GM18870 (cell line): ENCODE measurements at regions not wholly inside any gene's neighbourhood (a gene's known extent, or its start where the extent isn't known, plus 50 kb on each side); places are given as distances from the start of the nearest gene placed in this dataset.
"Not testable (repeated sequence)": the region's sequence is repeated elsewhere in the genome, so short reads cannot be mapped to it uniquely, and the experiment has no call there.

ENCODE experiments used
- ATAC-seq: cut with Tn5 transposase; IDR thresholded peaks from one replicate; pipeline ENCODE4 v1.9.1; 2021; ENCODE audit warnings: moderate library complexity; ENCODE audit not compliant: unreplicated experiment

DNA sequence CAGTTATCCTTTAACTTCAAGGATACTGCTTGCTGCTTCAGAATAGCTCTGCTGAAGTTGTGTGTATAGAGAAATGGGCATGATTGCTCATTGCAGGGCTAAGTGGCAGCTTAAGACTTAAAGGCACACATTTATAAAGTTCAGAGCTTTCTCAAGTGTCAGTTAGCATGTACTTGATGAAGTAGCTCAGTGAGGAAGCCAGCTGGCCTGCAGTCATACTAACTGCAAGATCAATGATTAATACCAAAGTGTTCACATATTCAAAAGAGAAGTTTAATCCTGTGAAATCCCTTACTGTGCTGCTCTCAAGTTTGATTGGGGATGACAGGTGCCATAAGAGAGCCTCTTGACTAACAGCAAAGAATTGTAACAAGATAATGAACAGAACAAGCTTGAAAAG, 483.4 kb upstream of the NUDT12 start:
- ATAC-seq, result no peak

DNA sequence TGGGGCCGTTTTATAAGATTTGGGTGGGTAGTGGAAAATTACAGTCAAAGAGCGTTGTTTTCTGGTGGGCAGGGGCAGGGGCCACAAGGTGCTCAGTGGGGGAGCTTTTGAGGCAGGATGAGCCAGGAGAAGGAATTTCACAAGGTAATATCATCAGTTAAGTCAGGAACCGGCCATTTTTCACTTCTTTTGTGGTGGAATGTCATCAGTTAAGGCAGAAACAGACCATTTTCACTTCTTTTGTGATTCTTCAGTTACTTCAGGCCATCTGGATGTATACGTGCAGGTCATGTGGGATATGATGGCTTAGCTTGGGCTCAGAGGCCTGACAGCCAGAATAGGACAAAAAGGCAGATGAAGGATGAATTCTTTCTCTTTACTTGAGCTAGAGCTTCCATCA, 477.3 kb upstream of the NUDT12 start:
- ATAC-seq, result not testable (repeated sequence)

DNA sequence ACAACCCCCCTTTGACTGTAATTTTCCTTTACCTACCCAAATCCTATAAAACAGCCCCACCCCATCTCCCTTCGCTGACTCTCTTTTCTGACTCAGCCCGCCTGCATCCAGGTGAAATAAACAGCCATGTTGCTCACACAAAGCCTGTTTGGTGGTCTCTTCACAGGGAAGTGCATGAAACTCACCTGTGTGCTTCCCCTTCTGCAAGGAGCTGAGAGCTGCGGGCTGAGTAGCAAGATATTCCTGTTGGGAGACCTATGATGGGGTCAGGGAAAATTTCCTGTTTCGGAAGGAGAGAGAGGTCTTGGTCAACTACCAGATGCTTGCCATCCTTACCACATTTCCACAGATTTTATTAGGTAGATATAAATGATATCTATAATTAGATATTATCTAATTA, 474.5 kb upstream of the NUDT12 start:
- ATAC-seq, result not testable (repeated sequence)

DNA sequence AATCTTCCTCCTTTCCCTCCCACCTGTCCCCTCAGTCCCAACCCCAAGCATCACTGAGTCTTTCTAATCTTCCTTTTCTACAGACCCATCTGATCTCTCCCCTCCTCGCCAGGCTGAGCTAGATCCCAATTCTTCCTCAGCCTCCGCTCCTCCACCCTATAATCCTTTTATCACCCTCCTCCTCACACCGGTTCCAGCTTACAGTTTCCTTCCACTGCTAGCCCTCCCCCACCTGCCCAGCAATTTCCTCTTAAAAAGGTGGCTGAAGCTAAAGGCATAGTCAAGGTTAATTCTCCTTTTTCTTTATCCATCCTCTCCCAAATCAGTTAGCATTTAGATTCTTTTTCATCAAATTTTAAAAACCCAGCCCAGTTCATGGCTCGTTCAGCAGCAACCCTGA, 470.6 kb upstream of the NUDT12 start:
- not testable (repeated sequence) for ATAC-seq

DNA sequence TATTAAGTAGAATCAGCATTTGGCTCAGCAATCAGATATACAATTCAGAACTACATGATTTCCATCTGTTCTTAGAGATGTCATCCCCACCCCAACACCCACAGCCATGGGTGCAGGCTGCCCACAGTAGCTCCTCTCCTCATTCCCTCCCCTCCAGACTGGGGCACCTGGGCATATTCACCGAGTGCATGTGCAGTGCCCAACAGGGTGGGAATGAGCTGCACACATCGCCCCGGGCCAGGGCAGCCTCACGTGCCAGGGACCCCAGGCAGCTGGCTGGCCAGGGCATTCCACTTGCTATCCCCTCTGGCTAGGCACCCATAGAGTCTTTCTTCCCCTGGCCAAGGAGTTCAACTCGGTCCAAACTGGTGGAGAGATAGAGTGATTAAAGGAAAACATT, 461.9 kb upstream of the NUDT12 start:
- no peak for ATAC-seq

DNA sequence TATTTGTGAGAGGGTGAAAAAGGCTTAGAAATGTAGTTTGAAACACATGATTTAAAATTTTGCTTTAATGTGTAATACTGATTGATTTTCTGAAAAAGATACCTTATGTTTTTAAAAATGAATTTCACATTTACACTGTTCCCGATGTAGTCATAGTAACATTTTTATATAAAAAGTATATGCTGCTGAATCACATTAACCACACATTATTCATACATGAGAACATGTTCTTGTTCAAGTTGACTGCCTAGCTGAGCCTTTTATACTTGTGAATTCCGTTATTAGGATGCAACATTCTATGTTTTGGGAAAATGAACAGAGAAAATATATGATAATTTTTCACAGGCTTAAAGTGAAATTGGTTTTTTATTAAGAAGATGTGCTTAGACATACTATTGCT, 461.1 kb upstream of the NUDT12 start:
- ATAC-seq, result no peak

DNA sequence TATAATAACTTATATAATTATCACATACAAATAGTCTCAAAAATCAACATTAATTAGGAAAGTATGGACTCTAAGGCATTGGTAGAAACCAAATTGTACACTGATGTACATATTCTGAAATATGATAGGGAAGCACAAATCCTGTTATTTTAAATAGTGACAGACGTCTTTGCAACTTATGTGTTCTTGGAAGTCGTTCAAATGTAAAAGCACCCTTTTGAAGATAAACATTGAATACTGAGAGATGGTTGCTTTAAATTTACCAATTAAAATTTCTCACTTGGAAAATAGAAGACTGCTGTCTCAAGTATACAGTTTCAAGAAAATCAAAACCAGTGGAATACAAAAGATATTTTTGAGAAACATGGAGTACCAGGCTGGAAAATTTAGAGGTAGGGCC, 457.4 kb upstream of the NUDT12 start:
- ATAC-seq, result no peak

DNA sequence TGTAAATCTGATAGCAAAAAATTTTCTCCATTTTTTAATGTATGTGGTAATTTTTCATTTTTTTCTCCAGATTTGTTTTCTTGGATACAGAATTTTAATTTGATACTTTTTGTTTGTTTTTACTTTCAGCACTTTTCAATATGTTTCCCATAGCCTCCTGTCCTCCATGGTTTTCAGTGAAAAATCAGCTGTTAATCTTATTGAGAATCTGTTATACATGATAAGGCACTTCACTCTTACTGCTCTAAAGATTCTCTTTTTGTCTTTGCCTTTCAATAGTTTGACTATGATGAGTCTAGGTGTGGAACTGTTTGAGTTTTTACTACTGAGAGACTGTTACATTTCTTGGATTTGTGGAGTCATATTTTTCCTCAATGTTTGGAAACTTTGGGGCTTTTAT, 455.7 kb upstream of the NUDT12 start:
- ATAC-seq, result no peak

DNA sequence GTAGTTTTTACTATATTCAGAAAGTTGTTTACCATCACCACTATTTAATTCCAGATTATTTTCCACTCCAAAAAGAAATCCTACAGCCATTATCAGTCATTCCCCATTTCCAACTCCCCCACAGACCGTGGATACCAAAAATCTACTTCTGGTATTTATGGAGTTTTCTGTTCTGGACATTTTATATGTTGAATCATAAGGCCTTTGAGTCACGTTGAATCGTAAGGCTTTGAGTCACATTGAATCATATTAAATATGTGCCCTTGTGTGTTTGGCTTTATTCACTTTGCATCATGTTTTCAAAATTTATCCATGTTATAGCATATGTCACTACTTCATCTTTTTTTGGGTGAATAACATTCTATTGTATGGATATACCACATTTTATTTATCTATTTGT, 454.1 kb upstream of the NUDT12 start:
- no peak for ATAC-seq

DNA sequence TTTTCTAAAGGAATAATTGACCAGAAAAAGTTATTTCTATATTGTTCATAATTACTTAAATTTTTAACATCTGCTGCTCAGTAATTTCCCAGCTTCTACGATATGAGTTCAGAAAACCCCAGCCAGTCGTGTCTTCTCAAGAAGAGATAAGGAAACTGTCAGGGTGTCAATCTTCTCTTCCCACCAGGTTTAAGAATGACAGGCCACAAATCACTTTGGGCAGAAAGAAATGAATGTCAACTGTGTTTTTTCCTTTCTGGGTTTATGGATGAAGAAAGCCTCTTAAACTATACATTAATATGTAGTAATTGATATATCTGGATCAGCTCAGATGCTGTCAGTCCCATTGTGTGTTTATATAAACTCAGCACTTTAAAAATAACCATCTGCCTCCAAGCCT, 453.2 kb upstream of the NUDT12 start:
- no peak for ATAC-seq

DNA sequence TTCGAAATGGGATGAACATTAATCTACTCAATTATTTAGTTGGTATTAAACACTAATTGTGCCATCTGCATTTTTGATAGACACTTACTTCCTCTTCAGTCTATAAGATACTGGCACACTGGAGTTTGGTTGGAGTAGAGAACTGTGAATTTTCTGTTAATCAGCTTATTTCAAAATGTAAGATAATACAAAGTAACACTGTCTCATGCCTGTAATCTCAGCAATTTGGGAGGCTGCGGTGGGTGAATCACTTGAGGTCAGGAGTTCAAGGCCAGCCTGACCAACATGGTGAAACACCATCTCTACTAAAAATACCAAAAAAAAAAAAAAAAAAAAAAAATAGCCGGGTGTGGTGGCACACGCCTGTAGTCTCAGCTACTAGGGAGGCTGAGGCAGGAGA, 440.2 kb upstream of the NUDT12 start:
- ATAC-seq, result not testable (repeated sequence)

DNA sequence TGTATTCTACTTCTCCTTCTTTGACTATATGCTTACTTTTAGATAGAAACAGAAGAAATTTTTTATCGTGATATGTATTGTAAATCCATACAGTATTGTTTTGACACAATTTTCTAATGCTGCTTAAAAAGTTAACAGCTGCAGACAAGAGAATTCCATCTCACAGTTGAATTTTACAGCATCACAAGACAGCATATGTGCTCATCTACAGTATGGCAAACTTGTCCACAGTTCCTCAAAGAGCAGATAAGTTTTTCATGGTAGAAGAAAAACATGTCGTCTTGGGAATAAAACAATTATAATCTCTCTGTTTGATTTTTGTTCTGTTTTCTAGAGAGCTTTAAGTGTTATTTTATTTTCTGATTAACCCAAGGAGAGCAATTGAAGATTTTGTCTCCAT, 438.5 kb upstream of the NUDT12 start:
- no peak for ATAC-seq

DNA sequence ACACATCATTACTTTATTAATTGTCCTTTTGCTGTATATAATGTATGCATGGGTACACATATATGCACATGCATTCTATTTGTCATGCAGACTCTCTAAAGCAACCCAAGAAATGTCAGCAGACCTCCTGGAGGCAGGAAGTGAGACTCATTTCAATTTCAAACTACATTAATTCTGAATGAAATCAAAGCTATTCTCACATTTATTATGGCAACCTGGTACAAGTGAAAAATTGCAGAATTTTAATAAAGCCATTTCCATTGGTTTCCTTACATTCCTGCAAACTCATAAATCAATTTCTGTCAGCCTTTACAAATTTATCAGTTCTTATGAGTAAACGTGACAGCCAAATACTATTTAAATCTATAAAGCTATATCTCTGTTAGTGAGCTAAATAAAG, 430.4 kb upstream of the NUDT12 start:
- ATAC-seq, result no peak

DNA sequence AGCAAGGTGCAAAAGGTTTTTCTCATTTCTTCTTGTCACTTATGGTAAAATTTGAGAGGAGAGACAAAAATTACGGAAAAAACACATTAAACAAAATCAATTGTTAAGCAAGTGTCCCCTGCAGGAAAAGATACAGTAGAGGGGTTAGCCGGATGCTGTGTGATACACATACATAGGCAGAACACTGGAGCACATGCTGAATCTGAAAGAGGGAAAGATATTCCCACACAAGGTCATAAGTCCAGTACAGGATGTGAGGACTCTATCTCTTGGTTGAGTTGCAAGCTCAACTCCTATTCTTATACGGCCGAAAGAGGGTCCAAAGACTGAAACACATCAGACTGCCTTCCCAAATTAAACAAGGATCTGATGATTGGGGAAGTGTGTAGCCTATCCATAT, 427.5 kb upstream of the NUDT12 start:
- ATAC-seq, result no peak

DNA sequence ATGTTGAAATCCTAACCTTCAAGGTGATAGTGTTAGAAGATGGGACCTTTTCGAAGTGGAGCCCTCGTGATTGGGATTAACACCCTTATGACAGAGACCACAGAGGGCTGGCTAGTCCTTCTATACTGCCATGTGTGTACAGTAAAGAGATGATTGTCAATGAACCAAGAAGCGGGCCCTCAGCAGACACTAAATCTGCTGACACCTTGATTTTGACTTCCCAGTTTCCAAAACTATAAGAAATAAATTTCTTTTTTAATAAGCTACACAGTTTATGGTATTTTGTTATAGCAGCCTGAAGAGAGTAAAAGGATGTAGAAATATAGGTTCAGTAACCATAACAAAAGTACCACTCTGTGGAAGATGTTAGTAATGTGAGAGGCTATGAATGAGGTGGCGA, 419.0 kb upstream of the NUDT12 start:
- no peak for ATAC-seq

DNA sequence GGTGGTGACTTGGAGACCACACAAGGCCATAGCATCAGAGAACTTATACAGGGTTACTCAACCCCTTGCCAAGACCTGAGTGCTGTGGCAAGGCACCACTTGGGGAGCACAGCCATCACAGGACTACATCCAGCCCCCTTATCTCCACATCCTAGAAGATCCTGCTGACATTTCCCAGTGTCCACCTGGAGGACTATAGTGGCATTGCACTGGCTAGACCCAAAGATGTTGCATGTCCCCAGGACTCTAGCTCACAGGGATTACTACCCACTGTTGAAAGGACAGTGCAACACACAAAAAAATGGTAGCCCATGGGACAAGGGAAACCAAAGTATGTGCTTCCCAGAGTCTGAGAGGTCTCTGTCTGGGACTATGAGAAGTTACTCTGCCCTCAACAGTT, 411.1 kb upstream of the NUDT12 start:
- no peak for ATAC-seq

DNA sequence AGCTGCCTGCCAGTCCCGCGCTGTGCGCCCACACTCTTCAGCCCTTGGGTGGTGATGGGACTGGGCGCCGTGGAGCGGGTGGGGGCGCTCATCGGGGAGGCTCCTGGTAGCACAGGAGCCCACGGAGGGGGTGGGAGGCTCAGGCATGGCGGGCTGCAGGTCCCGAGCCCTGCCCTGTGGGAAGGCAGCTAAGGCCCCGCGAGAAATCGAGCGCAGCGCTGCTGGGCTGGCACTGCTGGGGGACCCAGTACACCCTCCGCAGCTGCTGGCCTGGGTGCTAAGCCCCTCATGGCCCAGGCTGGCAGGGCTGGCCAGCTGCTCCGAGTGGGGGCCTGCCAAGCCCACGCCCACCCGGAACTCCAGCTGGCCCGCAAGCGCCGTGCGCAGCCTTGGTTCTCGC, 403.7 kb upstream of the NUDT12 start:
- ATAC-seq, result not testable (repeated sequence)

DNA sequence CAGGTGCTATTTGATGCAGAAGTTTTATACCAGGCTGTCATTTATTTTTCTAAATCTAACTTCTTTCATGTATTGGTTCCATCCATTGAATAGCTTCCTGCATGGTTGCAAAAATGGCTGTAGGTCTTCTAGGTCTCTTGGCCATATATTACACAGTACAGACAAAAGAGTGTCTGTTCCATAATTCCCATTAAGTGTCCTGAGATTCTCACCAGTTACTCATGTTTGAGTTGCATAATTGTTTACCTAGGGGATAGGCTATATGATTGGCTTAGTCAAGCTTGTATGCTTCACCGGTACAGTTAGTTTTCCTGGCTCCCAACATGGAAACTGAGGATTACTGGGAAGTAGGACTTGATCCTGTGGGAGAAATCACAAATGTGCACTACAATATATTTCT, 399.4 kb upstream of the NUDT12 start:
- no peak for ATAC-seq

DNA sequence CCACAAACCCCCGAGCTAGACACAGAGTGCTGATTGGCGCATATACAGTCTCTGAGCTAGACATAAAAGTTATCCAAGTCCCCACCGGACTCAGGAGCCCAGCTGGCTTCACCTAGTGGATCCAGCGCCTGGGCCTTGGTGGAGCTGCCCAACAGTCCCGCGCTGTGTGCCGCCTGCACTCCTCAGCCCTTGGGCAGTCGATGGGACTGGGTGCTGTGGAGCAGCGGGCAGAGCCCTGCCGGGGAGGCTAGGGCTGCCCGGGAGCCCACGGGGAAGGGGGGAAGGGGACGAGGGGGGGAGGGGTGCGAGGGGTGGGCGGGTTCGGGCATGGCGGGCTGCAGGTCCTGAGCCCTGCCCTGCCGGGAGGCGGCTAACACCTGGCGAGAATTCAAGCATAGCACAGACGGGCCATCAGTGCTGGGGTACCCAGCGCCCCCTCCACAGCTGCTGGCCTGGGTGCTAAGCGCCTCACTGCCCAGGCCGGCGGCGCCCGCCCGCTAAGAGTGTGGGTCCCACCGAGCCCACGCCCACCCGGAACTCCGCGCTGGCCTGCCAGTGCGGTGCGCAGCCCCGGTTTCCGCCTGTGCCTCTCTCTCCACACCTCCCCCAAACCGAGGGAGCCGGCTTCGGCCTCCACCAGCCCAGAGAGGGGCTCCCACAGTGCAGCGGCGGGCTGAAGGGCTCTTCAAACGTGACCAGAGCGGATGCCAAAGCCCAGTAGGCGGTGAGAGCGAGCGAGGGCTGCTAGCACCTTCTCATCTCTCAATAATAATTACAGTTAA, 391.2 kb upstream of the NUDT12 start:
- no peak for ATAC-seq

DNA sequence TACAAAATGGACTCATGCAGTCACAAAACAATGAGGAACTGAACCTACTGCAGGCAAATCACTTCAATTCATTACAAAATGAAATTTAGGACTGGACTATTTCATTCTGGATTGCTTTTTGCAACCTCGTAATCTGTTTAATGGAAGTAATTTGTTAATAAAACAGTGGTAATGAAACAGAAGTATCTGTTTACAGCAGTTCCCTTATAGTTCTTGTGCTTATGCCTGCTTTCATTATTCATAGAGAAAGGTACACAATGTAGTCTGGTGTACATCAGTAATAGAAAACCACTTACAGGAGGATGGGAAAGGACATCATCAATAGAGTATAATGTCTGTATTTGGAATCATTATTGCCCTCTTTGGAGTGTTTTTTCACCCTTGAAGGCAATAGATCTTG, 389.2 kb upstream of the NUDT12 start:
- ATAC-seq, result no peak

DNA sequence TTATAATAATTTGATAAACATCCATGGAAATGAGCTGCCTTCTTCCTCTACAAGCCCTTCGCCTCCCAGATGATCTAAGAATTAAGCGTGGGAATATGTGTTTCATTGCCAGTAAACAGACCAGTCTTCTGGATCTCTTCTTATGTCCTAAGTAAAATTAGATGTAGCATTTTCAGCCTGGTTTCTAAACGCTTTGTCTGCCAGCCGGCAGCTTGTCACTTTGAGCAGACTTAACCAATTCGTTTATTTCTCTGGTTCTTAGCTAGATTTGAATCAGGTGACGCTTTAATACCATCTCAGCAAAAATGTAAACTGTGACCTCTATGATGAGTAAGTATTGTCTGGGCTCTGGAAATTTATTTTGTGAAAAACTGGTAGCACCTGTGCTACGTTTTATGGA, 380.6 kb upstream of the NUDT12 start:
- ATAC-seq, result no peak

DNA sequence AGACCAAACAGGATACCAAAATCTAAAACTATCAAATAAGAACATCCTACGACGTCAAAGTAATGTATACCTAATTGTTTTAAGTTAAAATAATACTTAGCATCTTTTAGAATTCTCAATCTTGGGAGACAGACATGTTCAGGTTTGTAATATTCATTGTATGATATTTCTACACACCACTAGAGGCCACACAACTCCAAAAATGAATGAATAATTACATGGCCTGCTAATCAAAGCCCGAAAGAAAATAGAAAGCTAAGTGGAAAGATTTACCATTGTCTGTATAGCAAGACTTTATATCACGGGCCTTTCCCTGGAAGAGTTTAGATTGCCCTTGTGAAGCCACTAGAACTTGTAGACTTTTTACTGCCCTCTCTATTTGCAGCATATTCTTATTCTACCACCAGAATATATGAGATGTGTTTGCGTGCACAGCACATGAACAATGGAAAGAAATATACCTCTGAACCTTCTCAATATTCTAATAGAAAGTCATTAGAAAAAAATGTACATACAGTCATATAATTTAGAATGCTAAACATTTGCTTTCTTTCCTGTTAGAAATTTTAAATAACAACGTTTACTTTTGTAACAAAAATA, 380.1 kb upstream of the NUDT12 start:
- ATAC-seq, result no peak

DNA sequence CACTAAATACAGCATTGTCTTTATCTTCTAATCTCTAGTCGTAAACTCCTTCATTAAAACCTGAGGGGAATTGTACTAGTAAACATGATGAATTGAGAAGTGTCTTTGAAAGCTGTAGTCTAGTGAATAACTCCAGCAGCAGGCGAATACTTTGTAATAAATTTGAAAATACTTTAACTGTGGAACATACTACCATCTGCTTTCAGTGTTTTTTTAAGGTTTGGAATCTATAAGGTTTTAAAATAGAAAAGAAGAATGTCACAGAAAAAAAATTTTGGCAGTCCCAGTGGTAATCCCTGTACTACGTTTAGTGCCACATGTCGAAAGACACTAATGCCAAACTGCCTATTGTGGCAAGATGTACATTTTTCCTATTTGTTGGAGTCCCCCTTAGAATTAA, 379.0 kb upstream of the NUDT12 start:
- ATAC-seq, result no peak
